ENCODE measurements at regions not wholly inside any gene's neighbourhood (a gene's known extent, or its start where the extent isn't known, plus 50 kb on each side); places are given as distances from the start of the nearest gene placed in this dataset.

DNA sequence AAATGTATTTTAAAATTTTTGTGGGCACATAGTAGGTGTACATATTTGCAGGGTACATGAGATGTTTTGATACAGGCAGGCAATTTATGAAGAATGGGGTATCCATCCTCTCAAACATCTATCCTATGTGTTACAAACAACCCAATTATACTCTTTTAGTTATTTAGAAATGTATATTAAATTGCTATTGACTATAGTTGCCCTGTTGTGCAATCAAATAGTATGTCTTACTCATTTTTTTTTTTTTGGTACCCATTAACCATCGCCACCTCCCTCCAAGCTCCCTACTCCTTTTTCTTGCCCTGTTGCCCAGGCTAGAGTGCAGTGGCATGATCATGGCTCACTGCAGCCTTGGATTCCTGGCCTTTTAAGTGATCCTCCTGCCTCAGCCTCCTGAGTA, 128.1 kb downstream of the BAMBI start:
- intact Hi-C loops (cut with DNase I; ENCODE audit: low total_unique reads), result no loop called here
- Histone ChIP-seq H3K27ac (no peak overlapping the region), H3K9me3 (no peaks in the 10 kb centered on the region)

DNA sequence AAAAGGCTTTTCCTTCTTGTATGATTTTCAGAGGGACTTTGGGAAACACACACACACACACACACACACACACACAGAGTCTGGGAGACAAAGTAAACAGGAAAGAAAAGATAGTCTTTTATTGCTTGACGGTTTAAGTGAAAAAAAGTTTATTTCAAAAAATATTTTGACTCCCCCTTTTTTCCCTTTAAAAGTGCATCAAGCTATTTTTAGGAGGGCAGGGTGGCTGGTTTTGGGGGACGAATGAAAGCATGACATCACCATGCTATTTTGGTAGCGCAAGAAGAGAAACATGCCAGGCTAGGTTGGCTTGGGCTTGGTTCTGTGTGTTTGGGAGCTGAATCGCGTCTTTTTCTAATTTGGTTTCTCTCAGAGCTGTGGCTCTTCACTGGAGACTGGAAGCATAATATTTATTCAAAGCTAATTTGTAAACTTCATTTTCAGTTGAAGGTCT, 129.2 kb downstream of the BAMBI start:
- Histone ChIP-seq H3K9me3 (no peaks in the 10 kb centered on the region), H3K4me3 (peak overlapping the region in 1 of 4 donors; percentile 6), H3K4me1 (peaks cover 0 to 28% (median 18%) of the 10 kb centered on the region in 4 donors), H3K27ac (peak overlapping the region in 4 of 5 donors; percentile 8 to 78 (median 70)), H3K36me3 (no peaks in the 10 kb centered on the region), H3K27me3 (no peaks in the 10 kb centered on the region)
- intact Hi-C loops (cut with DNase I; ENCODE audit: low total_unique reads), result no loop called here
- peak in 1 of 2 donors; percentile 78 for DNase-seq
- WGBS, 5 donors, result 27 to 50% (median 37%) methylated on average over 5 of the region's 5 CpGs
- TF ChIP-seq POLR2AphosphoS5 (IDR thresholded peaks at IDR 0.05), result no peak
- TF ChIP-seq EP300 (IDR thresholded peaks at IDR 0.05), result no peak
- TF ChIP-seq, protein P1, sequence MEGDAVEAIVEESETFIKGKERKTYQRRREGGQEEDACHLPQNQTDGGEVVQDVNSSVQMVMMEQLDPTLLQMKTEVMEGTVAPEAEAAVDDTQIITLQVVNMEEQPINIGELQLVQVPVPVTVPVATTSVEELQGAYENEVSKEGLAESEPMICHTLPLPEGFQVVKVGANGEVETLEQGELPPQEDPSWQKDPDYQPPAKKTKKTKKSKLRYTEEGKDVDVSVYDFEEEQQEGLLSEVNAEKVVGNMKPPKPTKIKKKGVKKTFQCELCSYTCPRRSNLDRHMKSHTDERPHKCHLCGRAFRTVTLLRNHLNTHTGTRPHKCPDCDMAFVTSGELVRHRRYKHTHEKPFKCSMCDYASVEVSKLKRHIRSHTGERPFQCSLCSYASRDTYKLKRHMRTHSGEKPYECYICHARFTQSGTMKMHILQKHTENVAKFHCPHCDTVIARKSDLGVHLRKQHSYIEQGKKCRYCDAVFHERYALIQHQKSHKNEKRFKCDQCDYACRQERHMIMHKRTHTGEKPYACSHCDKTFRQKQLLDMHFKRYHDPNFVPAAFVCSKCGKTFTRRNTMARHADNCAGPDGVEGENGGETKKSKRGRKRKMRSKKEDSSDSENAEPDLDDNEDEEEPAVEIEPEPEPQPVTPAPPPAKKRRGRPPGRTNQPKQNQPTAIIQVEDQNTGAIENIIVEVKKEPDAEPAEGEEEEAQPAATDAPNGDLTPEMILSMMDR (IDR thresholded peaks at IDR 0.05), result no peak
- TF ChIP-seq POLR2A (IDR thresholded peaks at IDR 0.05), result no peak

More for the DNA sequence above, 128.1 kb downstream of the BAMBI start:
- 92 to 100% (median 95%) methylated on average over 1 of the region's 1 CpG for WGBS, 5 donors
- no peak for DNase-seq
- Histone ChIP-seq H3K4me3 (no peak overlapping the region), H3K36me3 (no peaks in the 10 kb centered on the region), H3K4me1 (peaks cover 0 to 28% (median 19%) of the 10 kb centered on the region in 4 donors), H3K27me3 (no peaks in the 10 kb centered on the region)
- TF ChIP-seq, protein P1 (IDR thresholded peaks at IDR 0.05), result no peak
- no peak for TF ChIP-seq EP300 (IDR thresholded peaks at IDR 0.05)
- no peak for TF ChIP-seq POLR2A (IDR thresholded peaks at IDR 0.05)
- no peak for TF ChIP-seq POLR2AphosphoS5 (IDR thresholded peaks at IDR 0.05)

DNA sequence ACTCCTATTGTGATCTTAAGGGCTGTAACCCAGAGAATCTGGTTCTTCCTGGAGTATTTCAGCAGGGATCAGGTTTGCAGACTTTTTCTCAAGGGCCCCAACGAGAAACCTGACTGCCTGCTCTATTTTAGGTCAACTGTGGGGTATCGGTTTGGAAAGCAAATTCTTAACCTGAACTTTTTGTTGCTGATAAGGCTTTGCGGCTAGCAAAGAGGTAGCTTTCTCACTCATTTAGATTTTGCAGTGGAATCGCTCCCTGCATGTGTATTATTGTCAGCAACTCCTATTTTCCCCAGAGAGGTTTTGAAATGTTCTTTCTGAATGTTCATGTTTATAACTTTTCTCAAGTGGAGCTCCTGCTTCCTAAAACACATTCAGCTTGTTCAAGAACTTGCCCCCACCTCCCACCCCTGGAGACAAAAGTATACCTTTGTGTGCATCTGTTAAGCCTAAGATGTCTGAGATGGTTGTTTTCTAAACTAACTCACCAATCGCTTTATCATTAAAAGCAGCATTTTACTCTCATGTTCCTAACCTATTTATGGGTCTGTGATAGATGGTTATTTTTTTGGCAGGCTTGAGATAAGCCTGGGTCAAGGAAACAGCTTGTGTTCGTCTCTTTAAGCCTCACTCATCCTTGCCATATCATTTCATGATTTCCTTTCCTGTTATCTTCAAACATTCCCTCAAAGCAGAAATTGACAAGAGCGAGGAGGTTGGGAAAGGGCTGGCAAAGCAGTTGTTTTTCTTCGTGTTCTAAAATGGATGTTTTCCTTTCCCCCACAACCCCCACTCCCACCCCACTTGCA, 129.8 kb downstream of the BAMBI start:
- Histone ChIP-seq H3K9me3 (no peaks in the 10 kb centered on the region), H3K4me1 (peaks cover 0 to 28% (median 18%) of the 10 kb centered on the region in 4 donors), H3K27ac (peak overlapping the region in 4 of 5 donors; percentile 40 to 78 (median 70)), H3K4me3 (peak overlapping the region in 1 of 4 donors; percentile 6), H3K36me3 (no peaks in the 10 kb centered on the region), H3K27me3 (no peaks in the 10 kb centered on the region)
- intact Hi-C loops (cut with DNase I; ENCODE audit: low total_unique reads), result no loop called here
- 14 to 36% (median 26%) methylated on average over 8 of the region's 8 CpGs for WGBS, 5 donors
- TF ChIP-seq POLR2AphosphoS5 (IDR thresholded peaks at IDR 0.05), result no peak
- TF ChIP-seq, protein P1 (IDR thresholded peaks at IDR 0.05), result no peak
- no peak for TF ChIP-seq POLR2A (IDR thresholded peaks at IDR 0.05)
- TF ChIP-seq EP300 (IDR thresholded peaks at IDR 0.05), result no peak
- peak in 1 of 2 donors; percentile 27 for DNase-seq

DNA sequence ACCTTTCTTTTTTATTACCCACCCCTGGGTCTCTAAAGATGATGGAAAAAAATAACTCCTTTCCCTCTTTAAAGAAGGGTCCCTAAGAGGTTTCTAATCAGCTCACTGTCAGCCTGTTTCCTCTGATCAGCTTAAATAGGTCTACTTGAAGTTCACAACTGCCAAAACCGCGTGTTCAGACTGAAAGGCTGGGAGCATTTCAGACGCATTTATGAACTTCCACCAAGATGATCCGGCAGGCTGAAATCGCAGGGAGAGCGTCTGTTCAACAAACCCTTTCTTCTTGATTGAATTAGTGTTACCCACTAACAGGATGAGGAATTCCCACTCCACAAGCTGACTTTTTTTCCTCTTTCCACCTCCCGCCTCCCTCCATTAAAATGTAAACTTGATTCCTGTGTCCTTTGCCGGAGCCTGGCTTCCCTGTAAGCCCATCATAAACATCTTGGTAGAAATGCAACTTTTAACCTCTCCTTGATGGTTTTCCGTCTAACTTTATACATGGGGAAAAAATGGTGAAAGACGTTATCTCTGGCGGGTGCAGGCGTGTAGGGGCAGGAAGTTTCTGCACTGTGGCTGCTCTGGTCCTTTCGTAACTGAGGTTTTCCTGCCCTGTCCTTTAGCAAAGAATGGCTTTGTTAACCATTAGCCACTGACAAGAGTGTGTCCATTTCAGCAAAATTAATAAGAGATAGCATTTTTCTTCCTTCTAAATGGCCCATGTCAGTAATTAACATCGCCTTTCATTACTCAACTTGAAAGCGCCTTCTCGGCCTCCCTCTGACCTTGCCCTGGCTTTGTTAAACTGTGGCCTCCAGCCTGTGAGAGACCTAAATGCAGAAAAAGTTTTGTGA, 130.7 kb downstream of the BAMBI start:
- intact Hi-C loops (cut with DNase I; ENCODE audit: low total_unique reads), result no loop called here
- peaks cover 0 to 28% (median 18%) of the 10 kb centered on the region in 4 donors for H3K4me1 ChIP-seq
- H3K9me3 ChIP-seq, result no peaks in the 10 kb centered on the region
- 29 to 41% (median 39%) methylated on average over 16 of the region's 16 CpGs for WGBS, 5 donors
- peak overlapping the region; percentile 38 to 78 (median 61) for H3K27ac ChIP-seq
- TF ChIP-seq EP300 (IDR thresholded peaks at IDR 0.05), result no peak
- TF ChIP-seq POLR2A (IDR thresholded peaks at IDR 0.05), result no peak
- no peak for TF ChIP-seq POLR2AphosphoS5 (IDR thresholded peaks at IDR 0.05)
- TF ChIP-seq, protein P1 (IDR thresholded peaks at IDR 0.05), result no peak
- peak overlapping the region in 1 of 4 donors; percentile 8 for H3K4me3 ChIP-seq
- no peaks in the 10 kb centered on the region for H3K36me3 ChIP-seq
- DNase-seq, result peak in 1 of 2 donors; percentile 62
- no peaks in the 10 kb centered on the region for H3K27me3 ChIP-seq

Measured in stomach (tissue), 8 donors.